Muscle of leg (tissue), 3 donors: ENCODE measurements at regions not wholly inside any gene's neighbourhood (a gene's known extent, or its start where the extent isn't known, plus 50 kb on each side); places are given as distances from the start of the nearest gene placed in this dataset.

Source experiments
- DNase-seq: peaks from one replicate; pipeline ENCODE4 v3.0.0; 2013
- H3K27ac ChIP-seq: one replicate; pipeline ENCODE4 v1.5.1; 2013; ENCODE audit warnings: mild to moderate bottlenecking, low read length, control low read depth
- H3K27me3 ChIP-seq: one replicate; pipeline ENCODE4 v1.6.1; 2013; ENCODE audit warnings: low read length; ENCODE audit not compliant: control insufficient read depth, insufficient read depth
- H3K36me3 ChIP-seq: one replicate; pipeline ENCODE4 v1.6.1; 2013; ENCODE audit warnings: low read length; ENCODE audit not compliant: control insufficient read depth, insufficient read depth
- H3K4me1 ChIP-seq: one replicate; pipeline ENCODE4 v1.6.1; 2013; ENCODE audit warnings: low read length; ENCODE audit not compliant: control insufficient read depth, insufficient read depth
- H3K4me3 ChIP-seq: one replicate; pipeline ENCODE4 v1.5.1; 2013; ENCODE audit warnings: low read length, control low read depth
- H3K9me3 ChIP-seq: replicated peaks from 2 replicates; pipeline ENCODE4 v1.6.1; 2013; ENCODE audit warnings: low read depth, low read length; ENCODE audit not compliant: control insufficient read depth
- WGBS: methylation state at CpG from one replicate; pipeline ENCODE4 v1.1.5; 2013; ENCODE audit warnings: missing lambda C conversion rate; ENCODE audit not compliant: insufficient coverage; 5-methylcytosine and 5-hydroxymethylcytosine counted together

- Histone ChIP-seq H3K4me3 (no peak overlapping the region), H3K27me3 (no peaks in the 10 kb centered on the region), H3K36me3 (no peaks in the 10 kb centered on the region), H3K9me3 (no peaks in the 10 kb centered on the region), H3K4me1 (no peaks in the 10 kb centered on the region), H3K27ac (no peak overlapping the region)
- no CpG with 5 or more reads among the region's 2 CpGs for WGBS
- DNase-seq: no peak
Measured at GRCh38 chr1:239040523-239040922, 345.8 kb upstream of the CHRM3 start.

GRCh38 chr1:239031310-239031709 lies 355.1 kb upstream of the CHRM3 start:
- WGBS: 65% methylated on average over 3 of the region's 5 CpGs
- Histone ChIP-seq H3K4me3 (no peak overlapping the region), H3K9me3 (no peaks in the 10 kb centered on the region), H3K4me1 (no peaks in the 10 kb centered on the region), H3K27me3 (no peaks in the 10 kb centered on the region), H3K27ac (no peak overlapping the region), H3K36me3 (no peaks in the 10 kb centered on the region)
- no peak for DNase-seq

- Histone ChIP-seq H3K36me3 (no peaks in the 10 kb centered on the region), H3K27me3 (no peaks in the 10 kb centered on the region), H3K27ac (no peak overlapping the region), H3K4me1 (no peaks in the 10 kb centered on the region), H3K9me3 (no peaks in the 10 kb centered on the region), H3K4me3 (no peak overlapping the region)
- DNase-seq: no peak
- 80% methylated on average over 2 of the region's 7 CpGs for WGBS
Measured at GRCh38 chr1:239025997-239026694, 360.2 kb upstream of the CHRM3 start.

GRCh38 chr1:239025223-239025622 lies 361.1 kb upstream of the CHRM3 start:
- H3K4me1 ChIP-seq: no peaks in the 10 kb centered on the region
- no peak overlapping the region for H3K27ac ChIP-seq
- no peaks in the 10 kb centered on the region for H3K36me3 ChIP-seq
- WGBS: 82% methylated on average over 7 of the region's 7 CpGs
- no peak overlapping the region for H3K4me3 ChIP-seq
- no peak for DNase-seq
- no peaks in the 10 kb centered on the region for H3K9me3 ChIP-seq
- H3K27me3 ChIP-seq: no peaks in the 10 kb centered on the region

GRCh38 chr1:239023732-239024360 lies 362.5 kb upstream of the CHRM3 start:
- Histone ChIP-seq H3K9me3 (no peaks in the 10 kb centered on the region), H3K27me3 (no peaks in the 10 kb centered on the region), H3K27ac (no peak overlapping the region), H3K4me1 (no peaks in the 10 kb centered on the region), H3K4me3 (no peak overlapping the region), H3K36me3 (no peaks in the 10 kb centered on the region)
- DNase-seq: no peak
- 90% methylated on average over 1 of the region's 4 CpGs for WGBS

- Histone ChIP-seq H3K36me3 (no peaks in the 10 kb centered on the region), H3K4me1 (no peaks in the 10 kb centered on the region), H3K27me3 (no peaks in the 10 kb centered on the region), H3K4me3 (no peak overlapping the region), H3K9me3 (no peaks in the 10 kb centered on the region), H3K27ac (no peak overlapping the region)
- 100% methylated on average over 1 of the region's 2 CpGs for WGBS
- no peak for DNase-seq
Measured at GRCh38 chr1:239016337-239016736, 370.0 kb upstream of the CHRM3 start.

GRCh38 chr1:239011382-239011781 lies 375.0 kb upstream of the CHRM3 start:
- H3K36me3 ChIP-seq: no peaks in the 10 kb centered on the region
- no peak overlapping the region for H3K4me3 ChIP-seq
- H3K27ac ChIP-seq: no peak overlapping the region
- DNase-seq: peak; percentile 18
- WGBS: 60% methylated on average over 1 of the region's 1 CpG
- no peaks in the 10 kb centered on the region for H3K27me3 ChIP-seq
- H3K9me3 ChIP-seq: no peaks in the 10 kb centered on the region
- no peaks in the 10 kb centered on the region for H3K4me1 ChIP-seq

GRCh38 chr1:239008568-239008967 lies 377.8 kb upstream of the CHRM3 start:
- H3K4me1 ChIP-seq: no peaks in the 10 kb centered on the region
- no peaks in the 10 kb centered on the region for H3K9me3 ChIP-seq
- H3K4me3 ChIP-seq: no peak overlapping the region
- no peaks in the 10 kb centered on the region for H3K36me3 ChIP-seq
- no peak overlapping the region for H3K27ac ChIP-seq
- DNase-seq: no peak
- no peaks in the 10 kb centered on the region for H3K27me3 ChIP-seq

- H3K36me3 ChIP-seq: no peaks in the 10 kb centered on the region
- H3K9me3 ChIP-seq: no peaks in the 10 kb centered on the region
- H3K27me3 ChIP-seq: no peaks in the 10 kb centered on the region
- WGBS: no CpG with 5 or more reads among the region's 4 CpGs
- no peaks in the 10 kb centered on the region for H3K4me1 ChIP-seq
- DNase-seq: peak; percentile 22
- no peak overlapping the region for H3K4me3 ChIP-seq
- H3K27ac ChIP-seq: no peak overlapping the region
Measured at GRCh38 chr1:239006276-239006675, 380.1 kb upstream of the CHRM3 start.

GRCh38 chr1:238999944-239000343 lies 386.4 kb upstream of the CHRM3 start:
- H3K4me1 ChIP-seq: no peaks in the 10 kb centered on the region
- DNase-seq: no peak
- no peak overlapping the region for H3K4me3 ChIP-seq
- H3K27me3 ChIP-seq: no peaks in the 10 kb centered on the region
- no peak overlapping the region for H3K27ac ChIP-seq
- H3K36me3 ChIP-seq: no peaks in the 10 kb centered on the region
- 73% methylated on average over 2 of the region's 4 CpGs for WGBS
- no peaks in the 10 kb centered on the region for H3K9me3 ChIP-seq
